Activated T-cell treated with anti-CD3 and anti-CD28 coated beads, Interleukin-2, amount 50 U/mL, for 24 hours (primary cell): ENCODE measurements at regions not wholly inside any gene's neighbourhood (a gene's known extent, or its start where the extent isn't known, plus 50 kb on each side); places are given as distances from the start of the nearest gene placed in this dataset.

Experiments
- DNase-seq: peaks from one replicate; pipeline ENCODE4 v3.0.0-alpha.2; 2020
- H3K27ac Mint-ChIP-seq: 2 replicates; pipeline ENCODE4 v1.8.0; 2020; ENCODE audit warnings: mild to moderate bottlenecking, mixed read lengths
- H3K27me3 Mint-ChIP-seq: 2 replicates; pipeline ENCODE4 v1.8.0; 2020; ENCODE audit warnings: mixed read lengths
- H3K36me3 Mint-ChIP-seq: 2 replicates; pipeline ENCODE4 v1.8.0; 2020; ENCODE audit warnings: low read depth, mixed read lengths
- H3K4me1 Mint-ChIP-seq: 2 replicates; pipeline ENCODE4 v1.8.0; 2020; ENCODE audit warnings: low read depth, mixed read lengths
- H3K4me3 Mint-ChIP-seq: 2 replicates; pipeline ENCODE4 v1.8.0; 2020; ENCODE audit warnings: mild to moderate bottlenecking, moderate library complexity, mixed read lengths
- H3K9me3 Mint-ChIP-seq: 2 replicates; pipeline ENCODE4 v1.8.0; 2020; ENCODE audit warnings: mixed read lengths

DNA sequence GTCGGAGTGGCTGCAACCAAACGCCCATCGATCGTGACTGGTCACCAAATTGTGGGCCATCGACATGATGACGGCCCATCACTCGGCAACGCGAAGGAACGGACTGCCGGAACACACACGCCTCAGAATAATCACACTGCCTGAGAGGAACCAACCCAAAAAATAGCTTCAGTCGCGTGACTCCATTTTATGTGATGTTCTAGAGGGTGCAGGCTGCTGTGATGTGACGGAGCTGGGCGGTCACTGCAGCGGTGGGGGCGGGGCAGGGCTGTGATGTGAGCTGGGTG is 174.6 kb downstream of the CTTN start:
- no peak for DNase-seq
- Mint-ChIP-seq H3K9me3 (no peaks in the 10 kb centered on the region), H3K4me3 (no peak overlapping the region), H3K4me1 (peaks cover 2% of the 10 kb centered on the region), H3K36me3 (no peaks in the 10 kb centered on the region), H3K27ac (no peak overlapping the region), H3K27me3 (peaks cover 31% of the 10 kb centered on the region)

DNA sequence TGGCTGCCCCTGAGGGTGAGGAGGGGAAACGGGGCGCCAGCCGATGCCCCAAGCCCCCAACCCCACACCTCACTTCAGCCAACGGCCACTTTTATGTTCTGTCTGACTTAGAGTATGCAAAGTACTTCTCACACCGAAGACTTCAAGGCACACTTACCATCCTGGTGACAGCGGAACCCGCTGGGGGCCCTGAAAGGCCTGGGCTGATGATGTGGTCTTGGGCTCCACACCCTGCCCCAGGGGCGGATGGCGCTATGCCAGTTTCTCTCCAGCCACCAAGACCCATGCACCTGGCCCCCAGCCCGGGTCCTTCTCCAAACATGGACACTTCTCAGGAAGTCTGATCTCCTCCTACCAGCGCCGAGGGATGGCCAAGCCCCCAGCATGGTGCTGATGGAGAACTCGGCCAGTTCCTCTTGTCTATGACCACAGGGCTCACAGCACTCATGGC is 175.4 kb downstream of the CTTN start:
- Mint-ChIP-seq H3K9me3 (no peaks in the 10 kb centered on the region), H3K4me3 (no peak overlapping the region)
- DNase-seq: no peak

DNA sequence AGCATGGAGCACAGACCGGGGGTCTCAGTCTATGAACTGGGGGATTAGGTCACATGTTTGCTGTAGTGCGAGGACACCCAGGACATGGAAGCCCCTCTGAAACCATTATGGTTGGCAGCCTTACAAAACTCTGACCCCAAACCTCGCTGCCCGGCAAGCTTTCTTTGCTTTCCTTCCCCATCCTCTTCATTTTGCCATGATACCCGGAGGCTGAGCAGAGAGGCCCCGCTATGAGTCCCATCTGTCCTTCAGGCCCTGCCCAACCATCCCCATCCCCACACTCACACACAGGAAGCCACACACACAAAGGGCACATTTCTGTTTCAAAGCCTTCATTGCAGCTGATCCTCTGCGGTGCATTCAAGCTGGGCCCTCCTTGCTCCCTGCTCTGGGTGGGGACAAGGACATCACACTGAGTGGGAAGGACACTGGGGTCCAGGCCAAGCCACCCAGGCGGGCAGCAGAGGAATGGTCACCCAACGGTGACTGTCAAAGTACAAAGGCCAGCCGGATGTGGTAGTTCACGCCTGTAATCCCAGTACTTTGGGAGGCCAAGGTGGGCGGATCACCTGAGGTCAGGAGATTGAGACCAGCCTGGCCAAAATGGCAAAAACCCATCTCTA is 176.5 kb downstream of the CTTN start:
- H3K4me1 Mint-ChIP-seq: no peaks in the 10 kb centered on the region

More for the DNA sequence above, 175.4 kb downstream of the CTTN start:
- Mint-ChIP-seq H3K27ac (no peak overlapping the region), H3K27me3 (peaks cover 26% of the 10 kb centered on the region), H3K36me3 (no peaks in the 10 kb centered on the region), H3K4me1 (no peaks in the 10 kb centered on the region)

DNA sequence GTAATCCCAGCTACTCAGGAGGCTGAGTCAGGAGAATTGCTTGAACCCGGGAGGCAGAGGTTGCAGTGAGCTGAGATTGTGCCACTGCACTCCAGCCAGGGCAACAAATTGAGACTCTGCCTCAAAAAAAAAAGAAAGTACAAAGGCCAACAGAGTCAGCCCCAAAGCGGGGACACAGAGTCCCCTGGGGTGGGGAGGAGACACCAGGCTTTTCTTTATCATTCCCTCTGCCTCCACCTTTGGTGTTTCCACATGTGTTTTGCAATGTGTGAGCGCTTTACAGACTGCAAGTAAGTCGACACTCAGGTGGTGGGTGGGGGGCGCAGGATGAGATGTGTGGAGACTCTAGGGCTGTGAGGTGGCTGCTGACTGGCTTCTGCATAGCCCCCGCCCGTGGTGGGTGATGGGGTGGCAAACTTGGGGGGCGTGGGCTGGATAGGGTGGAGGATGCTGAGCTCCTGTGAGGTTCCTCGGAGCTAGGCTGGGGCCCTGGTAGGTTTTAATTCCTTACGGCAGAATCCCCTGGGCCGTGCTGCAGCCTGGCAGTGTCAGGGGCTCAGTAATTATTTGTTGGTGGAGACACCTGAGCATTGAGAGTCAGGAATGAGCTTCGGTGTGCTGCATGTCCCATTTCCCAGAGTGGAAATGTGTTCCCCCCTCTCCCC is 177.2 kb downstream of the CTTN start:
- Mint-ChIP-seq H3K4me1 (no peaks in the 10 kb centered on the region), H3K4me3 (no peak overlapping the region), H3K27ac (no peak overlapping the region), H3K36me3 (no peaks in the 10 kb centered on the region), H3K27me3 (peaks cover 13% of the 10 kb centered on the region), H3K9me3 (no peaks in the 10 kb centered on the region)
- peak; percentile 9 for DNase-seq

More for the DNA sequence above, 176.5 kb downstream of the CTTN start:
- no peak overlapping the region for H3K4me3 Mint-ChIP-seq
- H3K27ac Mint-ChIP-seq: no peak overlapping the region
- no peaks in the 10 kb centered on the region for H3K36me3 Mint-ChIP-seq
- H3K9me3 Mint-ChIP-seq: no peaks in the 10 kb centered on the region
- DNase-seq: no peak
- peaks cover 17% of the 10 kb centered on the region for H3K27me3 Mint-ChIP-seq

DNA sequence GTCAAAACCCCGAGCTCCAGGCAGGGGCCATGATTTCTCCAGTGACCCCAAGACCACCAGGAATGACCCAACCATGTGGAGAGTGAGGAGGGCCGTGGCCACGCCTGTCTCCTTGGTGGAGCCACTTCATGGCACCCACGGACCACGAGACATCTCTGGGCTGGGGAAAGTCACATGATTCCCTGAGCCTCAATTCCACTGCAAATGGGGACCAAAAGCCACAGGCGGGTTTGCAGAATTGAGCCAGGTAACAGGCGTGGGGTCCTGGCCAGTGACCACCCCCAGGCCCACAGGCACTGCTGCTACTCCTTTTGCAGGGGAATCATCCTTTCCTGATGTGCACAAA is 178.9 kb downstream of the CTTN start:
- Mint-ChIP-seq H3K9me3 (no peaks in the 10 kb centered on the region), H3K36me3 (no peaks in the 10 kb centered on the region), H3K4me3 (no peak overlapping the region), H3K27me3 (peaks cover 13% of the 10 kb centered on the region), H3K27ac (no peak overlapping the region), H3K4me1 (no peaks in the 10 kb centered on the region)
- peak; percentile 13 for DNase-seq

DNA sequence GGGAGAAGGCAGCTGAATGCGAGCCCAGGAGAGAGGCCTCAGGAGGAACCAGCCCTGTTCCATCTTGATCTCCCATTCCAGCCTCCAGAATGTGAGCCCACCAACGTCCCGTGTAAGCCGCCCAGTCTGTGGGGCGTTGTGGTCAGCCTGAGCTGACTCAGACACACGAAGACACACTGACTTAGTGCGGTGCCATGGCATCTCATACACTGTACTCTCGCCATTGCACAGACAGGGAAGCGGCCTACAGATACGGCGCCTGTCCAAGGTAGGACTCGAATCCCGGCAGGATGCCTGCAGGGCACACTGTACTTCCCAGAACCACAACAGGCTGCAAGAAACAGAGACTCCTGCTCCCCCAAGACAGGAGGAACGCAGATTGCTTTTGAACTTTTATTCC is 179.6 kb downstream of the CTTN start:
- Mint-ChIP-seq H3K4me3 (no peak overlapping the region), H3K9me3 (no peaks in the 10 kb centered on the region), H3K4me1 (no peaks in the 10 kb centered on the region), H3K27ac (no peak overlapping the region), H3K36me3 (no peaks in the 10 kb centered on the region), H3K27me3 (peaks cover 6% of the 10 kb centered on the region)
- no peak for DNase-seq

DNA sequence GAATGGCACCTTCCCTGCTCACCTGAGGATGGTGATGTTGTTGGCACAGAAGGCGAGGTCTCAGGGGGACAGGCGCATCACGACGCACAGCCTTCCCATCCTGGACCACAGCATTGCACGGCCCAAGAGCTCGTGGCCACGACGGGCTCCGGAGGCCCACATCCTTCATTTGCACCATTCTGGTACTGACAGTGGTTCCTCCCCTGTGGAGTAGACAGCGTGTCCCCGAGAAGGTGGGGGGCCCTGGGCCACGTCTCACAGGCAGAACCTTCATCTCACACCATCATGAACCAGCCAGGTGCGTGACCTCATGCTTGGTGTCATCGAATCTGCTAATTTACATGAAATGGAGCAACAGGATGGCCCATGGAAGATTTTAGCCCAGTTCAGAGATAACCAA is 180.0 kb downstream of the CTTN start:
- Mint-ChIP-seq H3K4me1 (no peaks in the 10 kb centered on the region), H3K4me3 (no peak overlapping the region), H3K27ac (no peak overlapping the region), H3K9me3 (no peaks in the 10 kb centered on the region), H3K27me3 (peaks cover 6% of the 10 kb centered on the region), H3K36me3 (no peaks in the 10 kb centered on the region)
- no peak for DNase-seq

DNA sequence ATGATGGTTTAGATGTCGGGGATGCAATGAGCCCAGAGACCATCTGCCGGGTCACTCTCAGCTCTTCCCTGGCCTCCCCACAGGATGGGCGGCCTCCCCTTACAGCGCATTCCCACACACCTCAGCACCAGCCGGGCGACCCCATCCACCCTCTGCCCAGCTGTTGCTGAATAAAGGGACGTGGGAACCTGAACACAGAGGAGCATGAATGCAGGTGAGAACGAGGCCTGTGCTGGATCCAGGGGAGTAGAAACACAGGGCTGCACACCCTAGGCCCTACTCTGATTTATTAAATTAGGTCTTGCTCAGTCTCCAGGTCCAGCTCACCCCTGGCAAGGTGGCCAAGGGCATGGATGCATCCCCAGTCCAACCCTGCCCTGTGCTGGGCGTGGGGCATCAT is 180.5 kb downstream of the CTTN start:
- Mint-ChIP-seq H3K27me3 (peaks cover 6% of the 10 kb centered on the region), H3K27ac (no peak overlapping the region), H3K9me3 (no peaks in the 10 kb centered on the region), H3K4me3 (no peak overlapping the region), H3K36me3 (no peaks in the 10 kb centered on the region), H3K4me1 (no peaks in the 10 kb centered on the region)
- DNase-seq: peak; percentile 7

DNA sequence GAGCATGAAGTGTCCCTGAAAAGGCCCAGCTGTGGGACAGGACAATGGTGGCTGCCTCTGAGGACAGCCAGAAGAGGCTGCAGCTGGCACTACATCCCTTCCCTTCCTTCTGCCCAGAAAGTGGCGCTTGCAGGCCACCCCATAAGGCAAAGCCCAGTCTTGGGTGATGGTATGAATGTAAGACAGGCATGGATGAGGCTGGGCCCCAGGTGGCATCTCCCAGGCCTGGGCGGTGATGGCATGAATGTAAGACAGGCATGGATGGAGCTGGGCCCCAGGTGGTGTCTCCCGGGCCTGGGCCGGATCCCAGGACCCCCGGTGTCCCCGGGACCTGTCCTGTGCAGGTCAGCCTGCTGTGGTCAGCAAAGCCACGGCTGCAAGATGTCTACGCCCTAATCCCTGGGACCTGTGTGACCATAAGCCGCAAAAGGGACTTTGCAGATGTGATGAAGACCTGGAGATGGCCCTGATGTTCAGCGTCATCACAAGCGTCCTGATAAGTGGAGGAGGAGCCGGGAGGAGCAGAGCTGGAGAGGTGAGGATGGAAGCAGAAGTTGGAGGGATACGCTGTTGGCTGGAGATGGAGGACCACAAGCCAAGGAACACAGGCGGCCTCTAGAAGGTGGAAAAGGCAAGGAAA is 181.1 kb downstream of the CTTN start:
- no peak overlapping the region for H3K4me3 Mint-ChIP-seq
- no peaks in the 10 kb centered on the region for H3K36me3 Mint-ChIP-seq
- no peaks in the 10 kb centered on the region for H3K9me3 Mint-ChIP-seq
- no peak for DNase-seq
- no peaks in the 10 kb centered on the region for H3K4me1 Mint-ChIP-seq
- peaks cover 3% of the 10 kb centered on the region for H3K27me3 Mint-ChIP-seq
- H3K27ac Mint-ChIP-seq: no peak overlapping the region

DNA sequence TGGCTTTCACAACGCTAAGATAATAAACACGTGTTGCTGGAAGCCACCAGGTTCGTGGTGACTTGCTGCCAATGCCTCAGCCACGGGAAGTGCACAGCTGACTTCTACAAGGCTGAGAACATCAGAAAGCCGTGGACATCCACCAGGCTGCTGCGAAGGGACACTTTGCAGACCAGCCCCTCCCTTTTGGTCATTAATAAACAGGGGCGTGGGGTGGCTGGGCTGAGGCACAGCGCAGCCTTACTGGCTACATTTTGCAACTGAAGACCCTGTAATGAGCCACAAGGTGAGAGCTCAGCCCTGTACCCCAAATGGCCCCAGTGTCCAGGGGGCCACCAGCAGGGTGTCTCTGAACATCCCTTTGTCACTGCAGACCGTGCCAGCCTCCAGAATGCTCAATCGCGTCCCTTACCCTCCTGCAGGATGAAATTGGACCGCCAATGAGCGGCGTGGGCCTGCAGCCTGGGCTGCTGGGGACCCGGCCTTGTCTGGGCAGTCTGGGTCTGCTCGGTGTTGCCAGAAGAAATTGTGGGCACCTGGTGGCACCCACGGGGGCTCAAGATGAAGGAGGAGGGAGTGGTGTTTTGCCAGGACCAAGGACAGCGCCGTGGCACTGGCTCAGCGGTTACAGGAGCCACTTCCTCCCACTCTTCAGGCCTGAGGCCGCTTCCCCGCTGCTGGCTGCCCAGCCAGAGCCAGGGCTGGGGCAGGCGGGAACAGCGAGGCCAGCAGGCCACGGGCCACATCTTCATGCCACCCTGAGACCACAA is 181.9 kb downstream of the CTTN start:
- Mint-ChIP-seq H3K27ac (no peak overlapping the region), H3K36me3 (no peaks in the 10 kb centered on the region), H3K27me3 (no peaks in the 10 kb centered on the region), H3K4me1 (no peaks in the 10 kb centered on the region), H3K9me3 (no peaks in the 10 kb centered on the region), H3K4me3 (no peak overlapping the region)
- no peak for DNase-seq

DNA sequence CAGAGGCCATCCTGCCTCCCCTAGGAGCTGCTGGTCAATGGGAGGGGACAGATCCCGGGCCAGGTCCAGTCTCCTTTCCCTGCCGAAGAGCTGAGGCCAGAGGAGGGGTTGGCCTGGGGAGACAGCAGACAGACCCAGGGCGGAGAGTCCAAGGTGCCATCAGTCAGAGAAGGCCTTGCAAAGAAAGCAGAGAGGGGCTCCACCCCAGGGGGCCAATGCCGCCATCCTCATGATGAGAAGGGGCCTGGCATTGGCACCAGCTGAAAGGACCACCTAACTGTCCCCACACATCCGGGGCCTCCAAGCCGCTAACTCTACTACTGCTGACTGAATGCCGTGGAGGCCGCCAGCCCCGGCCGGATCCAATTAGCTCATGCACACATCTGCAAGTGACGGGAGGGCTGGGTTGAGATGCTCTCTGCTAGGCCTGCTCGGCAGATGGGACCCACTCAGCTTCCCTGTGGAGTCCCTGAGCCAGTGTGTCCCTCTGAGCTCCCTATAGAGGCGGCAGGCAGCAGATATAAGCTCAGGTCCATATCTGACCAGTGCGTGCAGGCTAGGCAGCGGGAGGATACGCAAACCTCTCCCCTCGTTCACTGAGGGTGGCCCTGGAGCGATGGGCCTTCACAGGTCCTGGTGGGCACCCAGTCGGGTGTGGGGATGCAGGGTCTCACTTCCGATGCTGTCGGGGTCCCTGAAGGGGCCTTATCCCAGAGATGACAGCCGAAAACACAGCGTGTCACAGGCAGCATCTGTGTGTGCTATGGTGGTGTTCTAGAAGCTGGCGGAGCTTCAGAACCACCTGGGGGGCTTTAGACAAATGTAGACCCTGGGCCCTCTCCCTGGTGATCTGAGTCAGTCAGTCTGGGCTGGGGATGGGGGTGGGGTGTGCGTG is 183.9 kb downstream of the CTTN start:
- H3K27ac Mint-ChIP-seq: no peak overlapping the region
- H3K27me3 Mint-ChIP-seq: peaks cover 15% of the 10 kb centered on the region
- no peak for DNase-seq
- no peak overlapping the region for H3K4me3 Mint-ChIP-seq
- no peaks in the 10 kb centered on the region for H3K9me3 Mint-ChIP-seq
- H3K4me1 Mint-ChIP-seq: no peaks in the 10 kb centered on the region
- H3K36me3 Mint-ChIP-seq: no peaks in the 10 kb centered on the region

DNA sequence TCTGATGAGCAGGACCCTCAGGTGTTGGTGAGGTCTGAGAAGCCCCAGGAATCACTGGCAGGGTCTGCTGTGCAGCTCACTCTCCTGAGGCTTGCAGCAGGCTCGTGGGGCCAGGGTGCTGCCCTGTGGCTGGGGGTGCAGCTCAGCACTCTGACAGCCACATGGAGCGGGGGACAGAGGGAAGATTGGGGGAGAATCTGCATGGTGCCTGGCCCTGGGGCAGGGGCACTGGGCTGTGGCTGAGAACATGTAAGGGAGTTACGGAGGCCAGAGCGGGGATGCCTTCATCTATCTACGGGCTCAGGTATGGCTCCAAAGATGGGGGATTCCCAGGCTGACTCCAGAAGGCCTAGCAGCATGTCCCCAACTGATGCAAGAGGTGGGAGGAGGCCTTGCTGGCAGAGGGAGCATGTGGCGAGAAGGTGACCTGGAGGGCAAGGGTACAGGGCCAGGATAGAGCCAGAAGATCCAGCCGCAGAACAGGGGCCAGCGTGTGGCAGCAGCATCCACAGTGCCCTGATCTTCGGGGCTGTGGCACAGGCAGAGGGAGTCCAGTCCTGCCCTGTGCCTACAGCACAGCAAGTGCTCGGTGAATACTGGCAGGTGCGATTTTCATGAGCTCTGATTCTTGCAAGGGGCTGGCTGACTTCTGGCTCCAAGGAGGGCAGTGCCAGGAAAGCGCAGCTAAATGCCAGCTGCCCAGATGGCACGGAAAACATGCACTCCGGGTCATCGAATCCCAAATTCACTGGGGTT is 184.7 kb downstream of the CTTN start:
- Mint-ChIP-seq H3K4me1 (no peaks in the 10 kb centered on the region), H3K4me3 (no peak overlapping the region), H3K9me3 (no peaks in the 10 kb centered on the region), H3K27ac (no peak overlapping the region), H3K27me3 (peaks cover 17% of the 10 kb centered on the region), H3K36me3 (no peaks in the 10 kb centered on the region)
- DNase-seq: no peak

DNA sequence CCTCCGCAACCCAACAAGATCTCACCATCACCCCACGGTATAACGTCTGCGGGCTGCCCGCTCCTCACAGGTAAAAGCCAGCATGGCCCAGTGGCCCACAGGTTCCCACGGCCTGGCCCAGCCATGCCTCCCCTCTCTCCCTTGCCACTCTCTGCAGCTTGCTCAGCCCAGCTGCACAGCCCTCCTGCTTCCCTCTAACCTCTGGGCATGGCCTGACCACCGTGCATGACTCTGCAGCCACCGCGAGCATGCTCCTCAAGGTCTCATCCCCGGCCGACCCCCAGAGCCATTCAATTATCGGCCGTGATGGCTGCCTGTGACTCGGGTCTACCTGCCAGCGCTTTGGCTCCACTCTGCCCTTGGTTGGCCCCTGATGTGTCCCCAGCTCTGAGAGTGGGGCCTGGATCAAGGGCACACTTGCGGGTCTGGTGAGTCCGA is 185.5 kb downstream of the CTTN start:
- Mint-ChIP-seq H3K27me3 (peaks cover 20% of the 10 kb centered on the region), H3K4me3 (no peak overlapping the region), H3K27ac (no peak overlapping the region), H3K9me3 (no peaks in the 10 kb centered on the region), H3K4me1 (no peaks in the 10 kb centered on the region), H3K36me3 (no peaks in the 10 kb centered on the region)
- no peak for DNase-seq
